ENCODE measurements at regions not wholly inside any gene's neighbourhood (a gene's known extent, or its start where the extent isn't known, plus 50 kb on each side); places are given as distances from the start of the nearest gene placed in this dataset.

DNA sequence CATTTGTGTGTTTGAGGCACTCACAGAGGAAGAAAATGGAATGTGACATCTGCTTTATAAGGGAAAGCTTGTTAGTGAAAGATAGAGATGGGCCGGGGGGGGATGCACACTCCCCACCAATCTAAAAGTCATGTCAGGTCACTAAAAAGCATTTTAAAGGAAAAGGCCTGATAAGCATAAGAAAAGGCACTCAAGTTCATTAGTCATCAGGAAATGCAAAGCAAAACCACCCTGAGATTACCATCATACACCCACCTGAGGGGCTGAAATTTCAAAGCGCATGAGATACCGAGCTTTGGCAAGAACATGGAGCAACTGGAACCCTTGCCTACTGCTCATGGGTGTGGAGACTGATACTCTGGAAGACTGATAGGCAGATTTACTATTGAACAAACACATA, 77.9 kb upstream of the ANO1 start:
- Histone ChIP-seq H3K9me3 (ENCODE audit: low read depth) (no peaks in the 10 kb centered on the region), H3K4me1 (ENCODE audit: insufficient read depth) (no peaks in the 10 kb centered on the region), H3K4me2 (no peak overlapping the region), H3K36me3 (replicated peaks; ENCODE audit: insufficient read depth, low read depth) (no peaks in the 10 kb centered on the region), H3K27ac (no peak overlapping the region), H4K20me1 (ENCODE audit: insufficient read depth, poor library complexity, severe bottlenecking) (no peaks in the 10 kb centered on the region), H3K4me3 (no peak overlapping the region), H3K27me3 (no peaks in the 10 kb centered on the region), H2AFZ (no peak overlapping the region), H3K9me2 (replicated peaks; ENCODE audit: insufficient read depth) (no peaks in the 10 kb centered on the region), H3K79me2 (no peaks in the 10 kb centered on the region)
- TF ChIP-seq EZH2phosphoT487 (IDR thresholded peaks at IDR 0.05; ENCODE audit: low read depth, severe bottlenecking, unreplicated experiment), result no peak
- no peak for TF ChIP-seq CTCF (IDR thresholded peaks at IDR 0.05; ENCODE audit: poor library complexity)
- TF ChIP-seq EZH2 (IDR thresholded peaks at IDR 0.05; ENCODE audit: borderline replicate concordance), result no peak
- 53% methylated on average over 3 of the region's 3 CpGs for WGBS (ENCODE audit: low lambda C conversion rate, missing lambda C conversion rate)
- DNase-seq (ENCODE audit: low spot score), result no peak

DNA sequence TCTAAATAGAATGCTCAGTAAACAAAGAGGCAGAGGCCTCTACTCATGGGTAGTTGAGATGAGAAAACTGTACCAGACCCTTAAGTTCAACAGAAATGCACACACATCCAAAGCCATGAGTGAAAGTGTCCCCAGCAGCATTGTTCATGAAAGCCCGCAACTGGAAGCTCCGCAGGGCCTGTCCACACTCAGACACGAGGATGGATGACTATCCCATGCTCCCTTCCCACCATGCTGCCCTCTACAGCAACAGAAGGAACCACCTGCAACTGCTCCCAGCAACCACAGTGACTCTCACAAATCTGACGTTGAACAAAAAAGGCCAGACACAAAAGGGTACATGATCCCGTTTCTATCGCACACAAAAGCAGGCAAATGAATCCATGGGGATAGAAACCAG, 76.9 kb upstream of the ANO1 start:
- H3K4me2 ChIP-seq, result no peak overlapping the region
- no peak overlapping the region for H2AFZ ChIP-seq
- 89% methylated on average over 6 of the region's 6 CpGs for WGBS (ENCODE audit: low lambda C conversion rate, missing lambda C conversion rate)
- DNase-seq (ENCODE audit: low spot score), result no peak
- H3K9me3 ChIP-seq (ENCODE audit: low read depth), result no peaks in the 10 kb centered on the region
- H3K36me3 ChIP-seq (replicated peaks; ENCODE audit: insufficient read depth, low read depth), result no peaks in the 10 kb centered on the region
- no peaks in the 10 kb centered on the region for H3K4me1 ChIP-seq (ENCODE audit: insufficient read depth)
- H3K79me2 ChIP-seq, result no peaks in the 10 kb centered on the region
- TF ChIP-seq EZH2phosphoT487 (IDR thresholded peaks at IDR 0.05; ENCODE audit: low read depth, severe bottlenecking, unreplicated experiment), result no peak
- no peak for TF ChIP-seq EZH2 (IDR thresholded peaks at IDR 0.05; ENCODE audit: borderline replicate concordance)
- no peak for TF ChIP-seq CTCF (IDR thresholded peaks at IDR 0.05; ENCODE audit: poor library complexity)
- no peaks in the 10 kb centered on the region for H4K20me1 ChIP-seq (ENCODE audit: insufficient read depth, poor library complexity, severe bottlenecking)
- no peaks in the 10 kb centered on the region for H3K27me3 ChIP-seq
- H3K27ac ChIP-seq, result no peak overlapping the region
- H3K4me3 ChIP-seq, result no peak overlapping the region
- no peaks in the 10 kb centered on the region for H3K9me2 ChIP-seq (replicated peaks; ENCODE audit: insufficient read depth)

- no peaks in the 10 kb centered on the region for H4K20me1 ChIP-seq (ENCODE audit: insufficient read depth, poor library complexity, severe bottlenecking)
- no peak overlapping the region for H3K4me2 ChIP-seq
- no peaks in the 10 kb centered on the region for H3K79me2 ChIP-seq
- TF ChIP-seq EZH2phosphoT487 (IDR thresholded peaks at IDR 0.05; ENCODE audit: low read depth, severe bottlenecking, unreplicated experiment), result no peak
- TF ChIP-seq EZH2 (IDR thresholded peaks at IDR 0.05; ENCODE audit: borderline replicate concordance), result no peak
- no peak for TF ChIP-seq CTCF (IDR thresholded peaks at IDR 0.05; ENCODE audit: poor library complexity)
- H3K36me3 ChIP-seq (replicated peaks; ENCODE audit: insufficient read depth, low read depth), result no peaks in the 10 kb centered on the region
- H2AFZ ChIP-seq, result no peak overlapping the region
- no peaks in the 10 kb centered on the region for H3K4me1 ChIP-seq (ENCODE audit: insufficient read depth)
- H3K27me3 ChIP-seq, result no peaks in the 10 kb centered on the region
- no peaks in the 10 kb centered on the region for H3K9me3 ChIP-seq (ENCODE audit: low read depth)
- WGBS (ENCODE audit: low lambda C conversion rate, missing lambda C conversion rate), result 93% methylated on average over 7 of the region's 8 CpGs
- H3K27ac ChIP-seq, result no peak overlapping the region
- H3K4me3 ChIP-seq, result no peak overlapping the region
- no peak for DNase-seq (ENCODE audit: low spot score)
- H3K9me2 ChIP-seq (replicated peaks; ENCODE audit: insufficient read depth), result no peaks in the 10 kb centered on the region
Observed at GRCh38 chr11:70002433-70002832, 75.7 kb upstream of the ANO1 start.

Measured in hepatocyte (in vitro differentiated cells).